COR-L47 (cell line): ENCODE measurements at regions not wholly inside any gene's neighbourhood (a gene's known extent, or its start where the extent isn't known, plus 50 kb on each side); places are given as distances from the start of the nearest gene placed in this dataset.

ENCODE experiments used
- DNase-seq: peaks from one replicate; lab custom pipeline; 2025; lab: John Stamatoyannopoulos, UW

GRCh38 chr18:44590956-44591670 is 89.6 kb upstream of the SETBP1 start:
- no peak for DNase-seq

DNA sequence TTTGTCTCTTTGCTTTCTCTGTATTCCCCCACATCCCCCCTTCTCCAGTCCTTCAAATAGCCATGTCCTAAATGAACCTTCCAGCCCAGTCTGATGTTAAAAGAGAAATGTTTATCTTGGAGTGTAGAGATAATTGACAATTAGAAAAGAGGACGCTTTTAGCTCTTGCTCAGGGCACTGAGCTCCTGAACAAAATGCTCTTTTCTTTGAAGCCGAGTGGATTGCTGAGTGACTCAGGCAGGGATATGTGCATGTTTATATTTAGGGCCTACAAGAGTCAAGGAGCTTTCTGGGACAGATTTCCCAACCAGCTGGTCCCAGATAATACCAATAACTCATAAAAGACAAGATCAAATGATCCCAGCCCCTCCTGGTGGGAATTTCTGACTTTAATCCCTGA is 88.0 kb upstream of the SETBP1 start:
- DNase-seq = no peak

GRCh38 chr18:44594799-44595467 is 85.8 kb upstream of the SETBP1 start:
- no peak for DNase-seq

- DNase-seq = no peak
Observed at GRCh38 chr18:44597797-44598196, 82.9 kb upstream of the SETBP1 start.

DNA sequence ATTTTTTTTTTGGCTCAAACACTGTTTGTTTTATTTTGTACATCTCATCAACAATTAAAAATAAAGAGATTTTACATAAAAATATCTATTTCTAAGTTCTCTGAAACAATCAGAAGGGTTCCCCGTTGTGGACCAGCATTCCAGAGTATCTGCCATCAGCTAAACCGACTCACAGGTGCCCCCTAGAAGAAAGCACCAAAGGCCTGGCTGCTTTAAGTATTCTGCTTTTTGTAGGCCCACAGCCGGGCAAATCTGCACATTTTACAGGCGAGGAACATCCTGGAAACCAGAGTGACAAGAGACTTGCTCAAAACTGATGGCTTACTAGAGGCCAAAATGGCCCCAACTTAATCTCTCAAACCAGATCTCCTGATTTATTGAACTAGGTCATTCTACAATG is 82.2 kb upstream of the SETBP1 start:
- DNase-seq = no peak

- DNase-seq = no peak
Observed at GRCh38 chr18:44599412-44599811, 81.3 kb upstream of the SETBP1 start.

GRCh38 chr18:44601447-44601846 is 79.2 kb upstream of the SETBP1 start:
- no peak for DNase-seq

GRCh38 chr18:44602380-44602779 is 78.3 kb upstream of the SETBP1 start:
- DNase-seq = no peak

DNA sequence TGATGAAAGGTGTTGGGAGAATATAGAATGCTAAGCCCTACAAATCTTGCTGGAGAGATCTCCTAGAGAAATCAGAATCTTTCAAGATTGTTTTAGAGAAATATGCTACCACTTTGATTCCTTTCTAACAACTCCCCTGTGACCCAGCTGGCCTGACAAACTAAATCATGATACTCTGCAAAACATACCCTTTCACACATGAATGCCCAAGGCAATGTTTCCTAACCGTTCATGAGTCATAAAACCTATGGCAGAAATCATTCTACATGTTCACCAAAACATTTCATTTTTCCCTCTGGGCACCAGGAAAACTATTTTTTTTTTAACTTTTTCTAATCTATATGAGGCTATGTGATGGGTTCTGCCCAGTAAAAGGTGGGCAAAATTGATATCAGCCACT is 77.8 kb upstream of the SETBP1 start:
- DNase-seq = no peak

DNA sequence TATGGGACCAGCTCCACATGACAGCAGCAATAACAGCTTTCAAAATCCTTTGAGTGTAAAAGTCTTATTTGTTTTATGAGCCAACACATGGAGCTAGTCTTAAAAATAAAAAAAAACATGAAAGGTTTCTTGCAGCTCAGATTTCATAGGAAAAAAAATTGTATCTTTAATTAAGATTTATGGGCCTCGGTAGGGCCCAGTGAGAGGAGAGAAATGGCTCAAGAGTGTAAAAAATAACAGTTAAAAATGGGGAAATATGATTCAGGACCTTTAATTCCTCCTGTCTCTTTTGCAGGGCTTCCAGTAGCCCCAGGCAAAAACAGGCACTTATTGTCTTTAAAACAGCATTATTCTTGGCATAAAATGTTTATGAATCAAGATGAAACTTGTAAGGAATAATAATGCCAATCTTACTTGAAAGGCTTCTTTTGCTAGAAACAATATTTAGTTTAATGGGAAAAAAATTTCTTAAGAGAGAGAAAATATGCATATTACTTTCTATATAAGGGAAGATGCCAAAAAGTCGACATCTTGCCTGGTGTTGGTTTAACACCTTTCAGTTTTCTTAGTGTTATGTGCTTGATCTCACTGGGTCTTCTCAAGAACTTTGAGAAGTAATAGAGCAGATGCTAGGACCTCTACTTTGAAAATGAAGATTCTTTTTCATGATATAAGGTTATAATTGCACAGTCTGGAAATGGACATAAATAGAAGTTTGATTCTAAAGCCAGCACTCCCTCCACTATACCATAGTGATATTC is 71.3 kb upstream of the SETBP1 start:
- no peak for DNase-seq

DNA sequence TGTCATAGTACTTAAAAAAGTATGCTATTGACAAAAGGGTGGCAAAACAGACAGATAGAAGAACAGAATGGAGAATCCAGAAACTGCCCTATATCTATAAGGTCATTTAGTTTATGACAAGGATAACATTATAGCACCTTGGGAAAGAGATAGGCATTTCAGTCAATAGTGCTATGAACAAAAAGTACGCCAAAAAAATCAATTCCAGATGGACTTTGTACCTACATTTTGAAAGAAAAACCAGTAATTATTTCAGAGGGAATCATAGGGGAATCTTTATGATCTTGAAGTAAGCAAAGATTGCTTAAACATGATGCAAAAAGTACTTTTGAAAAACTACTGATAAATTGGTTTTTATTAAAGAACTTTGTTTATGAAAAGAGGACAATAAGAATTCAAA is 59.9 kb upstream of the SETBP1 start:
- DNase-seq = no peak

- no peak for DNase-seq
Observed at GRCh38 chr18:44624052-44624451, 56.6 kb upstream of the SETBP1 start.

DNA sequence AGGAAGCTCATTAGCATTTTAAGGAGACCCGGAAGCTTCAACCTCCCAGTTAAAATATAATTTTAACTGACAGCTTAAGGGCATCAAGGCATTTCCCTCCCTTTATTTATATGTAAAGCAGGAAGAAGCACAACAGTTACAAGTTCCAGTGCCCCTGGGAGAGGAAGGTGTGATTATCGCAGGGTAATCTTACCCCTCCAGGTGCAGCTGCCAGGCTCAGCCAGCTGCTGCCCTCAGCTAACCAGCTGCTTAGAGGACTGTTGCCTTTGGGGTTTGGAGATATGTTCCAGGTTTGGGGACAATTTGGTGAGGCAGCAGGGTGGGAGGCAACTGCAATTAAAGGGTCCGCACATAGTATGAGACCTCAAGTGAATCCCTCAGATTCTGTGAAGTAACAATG is 55.3 kb upstream of the SETBP1 start:
- peak; percentile 66 for DNase-seq

DNA sequence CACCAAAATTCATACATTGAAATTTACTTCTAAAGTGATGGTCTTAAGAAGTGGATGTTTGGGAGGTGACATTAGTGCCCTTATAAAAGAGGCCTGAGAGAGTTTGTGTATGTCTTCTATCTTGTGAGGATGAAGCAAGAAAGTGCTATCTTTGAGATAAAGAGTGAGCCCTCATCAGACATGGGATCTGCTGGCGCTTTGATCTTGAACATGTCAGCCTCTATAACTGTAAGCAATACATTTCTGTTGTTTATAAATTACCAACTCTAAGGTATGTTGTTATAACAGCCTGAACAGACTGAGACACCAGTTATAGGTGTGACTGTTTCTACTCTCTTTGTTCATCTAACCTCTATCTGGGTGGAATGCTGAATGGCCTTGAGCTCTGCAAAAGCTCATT is 54.5 kb upstream of the SETBP1 start:
- DNase-seq = no peak

- no peak for DNase-seq
Observed at GRCh38 chr18:44626807-44627206, 53.9 kb upstream of the SETBP1 start.

- DNase-seq = no peak
Observed at GRCh38 chr18:44627280-44627679, 53.4 kb upstream of the SETBP1 start.

- no peak for DNase-seq
Observed at GRCh38 chr18:44629406-44629805, 51.3 kb upstream of the SETBP1 start.

DNA sequence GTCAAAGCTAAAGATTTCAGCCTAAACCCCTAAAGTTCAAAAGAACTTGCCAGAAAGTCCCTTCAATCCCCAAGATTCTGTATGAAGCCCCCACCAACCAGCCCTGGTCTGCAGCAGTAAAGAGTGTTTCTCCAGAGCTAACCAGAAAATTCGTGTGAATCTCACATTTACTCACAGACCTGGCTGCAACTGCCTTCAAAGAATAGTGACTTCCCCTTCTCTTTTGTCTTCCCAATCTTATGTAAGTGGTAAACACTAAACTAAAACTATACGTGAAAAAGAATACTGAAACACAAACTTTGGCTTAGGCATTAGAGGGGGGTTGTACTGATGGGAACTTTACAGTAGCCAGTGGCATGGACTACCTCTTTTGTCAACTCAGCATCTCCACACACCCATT is 50.6 kb upstream of the SETBP1 start:
- DNase-seq = no peak
